Trophoblast cell (in vitro differentiated cells and primary cell): ENCODE measurements at regions not wholly inside any gene's neighbourhood (a gene's known extent, or its start where the extent isn't known, plus 50 kb on each side); places are given as distances from the start of the nearest gene placed in this dataset.

Experiments
- DNase-seq, 2 donors: peaks; one replicate each; pipeline ENCODE4 v3.0.0-alpha.2; 2016
- H2AFZ ChIP-seq: 2 replicates; pipeline ENCODE4 v1.6.1; 2013; ENCODE audit warnings: low read length, moderate library complexity, mild to moderate bottlenecking; ENCODE audit not compliant: insufficient read depth, poor library complexity
- H2AK5ac ChIP-seq: 2 replicates; pipeline ENCODE4 v1.6.1; 2013; ENCODE audit warnings: mild to moderate bottlenecking, low read length
- H2BK120ac ChIP-seq: 2 replicates; pipeline ENCODE4 v1.6.1; 2013; ENCODE audit warnings: low read length, mild to moderate bottlenecking, moderate library complexity; ENCODE audit not compliant: insufficient read depth, poor library complexity
- H2BK12ac ChIP-seq: 2 replicates; pipeline ENCODE4 v1.6.1; 2013; ENCODE audit warnings: mild to moderate bottlenecking, low read length, moderate library complexity
- H2BK5ac ChIP-seq: 2 replicates; pipeline ENCODE4 v1.6.1; 2013; ENCODE audit warnings: low read length, low read depth, moderate library complexity, mild to moderate bottlenecking; ENCODE audit not compliant: poor library complexity
- H3K14ac ChIP-seq: 2 replicates; pipeline ENCODE4 v1.6.1; 2013; ENCODE audit warnings: mild to moderate bottlenecking, low read length
- H3K18ac ChIP-seq: 2 replicates; pipeline ENCODE4 v1.6.1; 2013; ENCODE audit warnings: mild to moderate bottlenecking, low read length
- H3K23ac ChIP-seq: 2 replicates; pipeline ENCODE4 v1.6.1; 2013; ENCODE audit warnings: low read length
- H3K27ac ChIP-seq: 2 replicates; pipeline ENCODE4 v1.5.1; 2013; ENCODE audit warnings: low read depth, mild to moderate bottlenecking, inconsistent platforms, low read length, moderate library complexity
- H3K27me3 ChIP-seq: 2 replicates; pipeline ENCODE4 v1.6.1; 2013; ENCODE audit warnings: inconsistent platforms, mild to moderate bottlenecking, low read length, moderate library complexity; ENCODE audit not compliant: insufficient read depth
- H3K36me3 ChIP-seq, 2 experiments: 1 replicate in 1 of 2; 2 replicates in 1 of 2; pipeline ENCODE4 v1.6.1; 2013; ENCODE audit warnings: low read length in 2 of 2, mild to moderate bottlenecking in 2 of 2, moderate library complexity in 1 of 2; ENCODE audit not compliant: insufficient read depth in 2 of 2, control insufficient read depth in 1 of 2
- H3K4ac ChIP-seq: 2 replicates; pipeline ENCODE4 v1.6.1; 2013; ENCODE audit warnings: low read depth, mild to moderate bottlenecking, low read length, moderate library complexity
- H3K4me1 ChIP-seq, 2 experiments: 1 replicate in 1 of 2; 2 replicates in 1 of 2; pipeline ENCODE4 v1.6.1; 2013; ENCODE audit warnings: low read length in 2 of 2, mild to moderate bottlenecking in 2 of 2, moderate library complexity in 1 of 2; ENCODE audit not compliant: insufficient read depth in 2 of 2, control insufficient read depth in 1 of 2
- H3K4me2 ChIP-seq: 2 replicates; pipeline ENCODE4 v1.6.1; 2013; ENCODE audit warnings: inconsistent platforms, mild to moderate bottlenecking, low read length, moderate library complexity
- H3K4me3 ChIP-seq: 2 replicates; pipeline ENCODE4 v1.5.1; 2013; ENCODE audit warnings: mild to moderate bottlenecking, low read depth, low read length, inconsistent platforms
- H3K79me1 ChIP-seq: one replicate; pipeline ENCODE4 v1.6.1; 2013; ENCODE audit warnings: low read length
- H3K79me2 ChIP-seq: 2 replicates; pipeline ENCODE4 v1.6.1; 2013; ENCODE audit warnings: low read length, mild to moderate bottlenecking; ENCODE audit not compliant: control insufficient read depth, insufficient read depth, poor library complexity
- H3K9ac ChIP-seq: 2 replicates; pipeline ENCODE4 v1.6.1; 2013; ENCODE audit warnings: mild to moderate bottlenecking, low read length
- H3K9me3 ChIP-seq: 2 replicates; pipeline ENCODE4 v1.6.1; 2013; ENCODE audit warnings: low read depth, mild to moderate bottlenecking, control low read depth, inconsistent platforms, low read length; ENCODE audit not compliant: insufficient read depth
- H4K12ac ChIP-seq: 2 replicates; pipeline ENCODE4 v1.6.1; 2013; ENCODE audit warnings: low read depth, mild to moderate bottlenecking, low read length, moderate library complexity
- H4K8ac ChIP-seq: 2 replicates; pipeline ENCODE4 v1.6.1; 2013; ENCODE audit warnings: low read depth, mild to moderate bottlenecking, low read length, moderate library complexity
- H4K91ac ChIP-seq: one replicate; pipeline ENCODE4 v1.6.1; 2013; ENCODE audit warnings: low read depth, mild to moderate bottlenecking, low read length, moderate library complexity
- WGBS: extraction: QIAGEN DNeasy Blood & Tissue Kit; methylation state at CpG from one replicate; pipeline ENCODE4 v1.1.7; 2013; ENCODE audit warnings: missing lambda C conversion rate; ENCODE audit not compliant: insufficient read length, insufficient coverage; ENCODE audit errors: extremely low coverage; 5-methylcytosine and 5-hydroxymethylcytosine counted together

GRCh38 chr5:54646356-54647101 is 129.0 kb downstream of the SNX18 start:
- Histone ChIP-seq H2AFZ (no peak overlapping the region), H3K9ac (no peak overlapping the region), H4K91ac (no peak overlapping the region), H3K27me3 (no peaks in the 10 kb centered on the region), H2BK120ac (no peak overlapping the region), H3K4me1 (no peaks in the 10 kb centered on the region), H3K79me2 (no peaks in the 10 kb centered on the region), H4K12ac (no peak overlapping the region), H3K4me3 (no peak overlapping the region), H3K18ac (no peak overlapping the region), H2AK5ac (no peak overlapping the region), H3K14ac (no peak overlapping the region), H3K4ac (no peak overlapping the region), H3K4me2 (no peak overlapping the region), H3K9me3 (no peaks in the 10 kb centered on the region), H4K8ac (no peak overlapping the region), H3K23ac (no peak overlapping the region), H2BK5ac (no peak overlapping the region), H3K36me3 (no peaks in the 10 kb centered on the region), H3K27ac (no peak overlapping the region), H3K79me1 (no peaks in the 10 kb centered on the region), H2BK12ac (no peak overlapping the region)
- peak; percentile 17 to 21 for DNase-seq
- WGBS, result no CpG with 5 or more reads among the region's 14 CpGs

GRCh38 chr5:54645882-54646355 is 128.4 kb downstream of the SNX18 start:
- no peak overlapping the region for H4K8ac ChIP-seq
- no peak for DNase-seq
- no peaks in the 10 kb centered on the region for H3K27me3 ChIP-seq
- no peak overlapping the region for H3K4ac ChIP-seq
- H3K23ac ChIP-seq, result no peak overlapping the region
- H2BK12ac ChIP-seq, result no peak overlapping the region
- H3K4me1 ChIP-seq, result no peaks in the 10 kb centered on the region
- no peak overlapping the region for H3K14ac ChIP-seq
- no peak overlapping the region for H3K4me2 ChIP-seq
- no peak overlapping the region for H3K18ac ChIP-seq
- no peak overlapping the region for H3K9ac ChIP-seq
- H3K79me1 ChIP-seq, result no peaks in the 10 kb centered on the region
- no peak overlapping the region for H4K12ac ChIP-seq
- no peak overlapping the region for H2AFZ ChIP-seq
- no peak overlapping the region for H3K4me3 ChIP-seq
- no peak overlapping the region for H4K91ac ChIP-seq
- H3K79me2 ChIP-seq, result no peaks in the 10 kb centered on the region
- no peaks in the 10 kb centered on the region for H3K9me3 ChIP-seq
- no peaks in the 10 kb centered on the region for H3K36me3 ChIP-seq
- H2AK5ac ChIP-seq, result no peak overlapping the region
- no peak overlapping the region for H2BK120ac ChIP-seq
- no peak overlapping the region for H3K27ac ChIP-seq
- H2BK5ac ChIP-seq, result no peak overlapping the region
- no CpG with 5 or more reads among the region's 2 CpGs for WGBS

GRCh38 chr5:54644226-54644625 is 126.7 kb downstream of the SNX18 start:
- Histone ChIP-seq H3K9me3 (no peaks in the 10 kb centered on the region), H3K79me2 (no peaks in the 10 kb centered on the region), H3K14ac (no peak overlapping the region), H4K12ac (no peak overlapping the region), H3K23ac (no peak overlapping the region), H3K27me3 (no peaks in the 10 kb centered on the region), H3K36me3 (no peaks in the 10 kb centered on the region), H3K4me1 (no peaks in the 10 kb centered on the region), H4K91ac (no peak overlapping the region), H2BK12ac (no peak overlapping the region), H3K4me2 (no peak overlapping the region), H2AK5ac (no peak overlapping the region), H3K9ac (no peak overlapping the region), H3K4ac (no peak overlapping the region), H4K8ac (no peak overlapping the region), H2BK120ac (no peak overlapping the region), H3K79me1 (no peaks in the 10 kb centered on the region), H3K27ac (no peak overlapping the region), H3K18ac (no peak overlapping the region), H2BK5ac (no peak overlapping the region), H2AFZ (no peak overlapping the region), H3K4me3 (no peak overlapping the region)
- WGBS, result no CpG with 5 or more reads among the region's 4 CpGs
- DNase-seq, result no peak

GRCh38 chr5:54643685-54644106 is 126.1 kb downstream of the SNX18 start:
- Histone ChIP-seq H3K9ac (no peak overlapping the region), H3K36me3 (no peaks in the 10 kb centered on the region), H2AFZ (no peak overlapping the region), H3K27ac (no peak overlapping the region), H3K4me1 (no peaks in the 10 kb centered on the region), H4K8ac (no peak overlapping the region), H2BK12ac (no peak overlapping the region), H3K4me2 (no peak overlapping the region), H3K9me3 (no peaks in the 10 kb centered on the region), H3K4ac (no peak overlapping the region), H3K18ac (no peak overlapping the region), H2AK5ac (no peak overlapping the region), H3K4me3 (no peak overlapping the region), H4K91ac (no peak overlapping the region), H3K14ac (no peak overlapping the region), H2BK120ac (no peak overlapping the region), H3K79me1 (no peaks in the 10 kb centered on the region), H4K12ac (no peak overlapping the region), H2BK5ac (no peak overlapping the region), H3K79me2 (no peaks in the 10 kb centered on the region), H3K27me3 (no peaks in the 10 kb centered on the region), H3K23ac (no peak overlapping the region)
- DNase-seq, result no peak
- WGBS, result no CpG with 5 or more reads among the region's 4 CpGs
